NCI-H345 treated with DMSO at 0.1 percent for 48 hours (cell line): ENCODE measurements at regions not wholly inside any gene's neighbourhood (a gene's known extent, or its start where the extent isn't known, plus 50 kb on each side); places are given as distances from the start of the nearest gene placed in this dataset.

Experiments
- DNase-seq: peaks from one replicate; lab custom pipeline; 2025; ENCODE audit not compliant: unreplicated experiment; lab: John Stamatoyannopoulos, UW

DNA sequence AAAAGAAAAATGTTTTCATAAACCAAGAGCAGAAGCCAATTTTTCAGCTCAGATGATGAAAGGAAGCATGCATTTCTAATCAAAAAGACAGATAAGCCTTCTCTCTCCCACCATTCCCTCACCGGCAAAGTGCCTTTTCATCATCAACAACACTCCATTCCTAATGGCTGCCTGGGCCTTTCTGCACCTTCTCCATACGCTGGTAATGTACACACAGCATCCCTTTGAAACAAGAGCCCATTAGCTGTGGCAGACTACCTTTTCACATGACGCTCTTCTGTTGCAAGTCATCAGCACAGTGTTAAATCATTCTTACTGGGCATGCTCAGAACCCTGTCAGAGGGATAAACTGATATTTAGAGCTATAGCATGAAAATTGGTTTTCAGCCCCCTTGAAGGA, 408.9 kb downstream of the MEIS1 start:
- no peak for DNase-seq

DNA sequence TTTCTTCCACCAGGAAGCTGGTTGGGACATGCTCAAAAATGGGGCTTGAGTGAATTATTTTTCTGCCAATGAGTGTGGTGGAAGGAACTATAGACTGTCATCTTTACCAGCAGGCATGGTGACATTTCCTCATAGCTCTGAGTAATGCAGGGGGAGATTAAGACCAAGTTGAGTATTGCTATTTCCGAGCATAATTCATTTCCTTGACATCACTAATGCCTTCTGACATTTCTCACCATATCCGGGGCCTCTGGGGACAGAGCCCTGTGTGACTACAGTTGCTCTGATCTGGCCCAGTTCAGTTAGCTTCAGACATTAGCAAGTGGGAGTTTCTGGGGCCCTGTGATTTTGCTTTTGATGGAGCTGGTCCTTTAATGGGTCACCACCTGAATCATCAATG, 410.4 kb downstream of the MEIS1 start:
- DNase-seq = no peak

GRCh38 chr2:66846887-66847286, 412.0 kb downstream of the MEIS1 start:
- no peak for DNase-seq

DNA sequence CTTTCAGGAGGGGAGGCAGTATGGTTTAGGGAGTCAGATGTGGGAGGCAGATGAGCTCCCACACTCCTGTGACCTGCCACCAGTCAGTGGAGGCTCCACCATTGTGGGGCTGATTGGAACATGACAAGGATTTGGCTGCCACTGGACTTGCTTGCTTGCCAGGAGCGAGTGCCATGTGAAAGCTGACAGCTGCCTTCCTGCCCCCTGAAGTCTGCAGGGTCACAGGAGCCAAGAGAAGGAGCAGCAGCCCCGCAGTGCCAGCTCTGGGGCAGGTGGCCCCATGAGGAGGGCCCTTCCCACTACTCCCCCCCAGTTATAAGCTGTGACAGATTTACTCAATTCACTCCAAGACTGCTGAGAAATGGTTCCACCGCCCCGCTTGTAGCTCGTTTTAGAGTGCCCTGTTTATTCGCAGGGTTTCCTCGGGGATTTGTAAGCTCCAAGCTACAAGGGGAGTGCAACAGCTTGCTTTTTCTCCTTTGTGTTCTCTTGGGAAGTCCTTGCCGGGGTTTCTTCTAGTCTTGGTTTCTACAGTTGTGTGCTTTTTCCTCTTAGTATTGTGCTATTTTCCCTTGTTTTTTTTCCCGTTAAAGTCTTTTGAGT, 414.3 kb downstream of the MEIS1 start:
- DNase-seq = no peak

- no peak for DNase-seq
These were observed 415.5 kb downstream of the MEIS1 start for GRCh38 chr2:66850376-66850775.

DNA sequence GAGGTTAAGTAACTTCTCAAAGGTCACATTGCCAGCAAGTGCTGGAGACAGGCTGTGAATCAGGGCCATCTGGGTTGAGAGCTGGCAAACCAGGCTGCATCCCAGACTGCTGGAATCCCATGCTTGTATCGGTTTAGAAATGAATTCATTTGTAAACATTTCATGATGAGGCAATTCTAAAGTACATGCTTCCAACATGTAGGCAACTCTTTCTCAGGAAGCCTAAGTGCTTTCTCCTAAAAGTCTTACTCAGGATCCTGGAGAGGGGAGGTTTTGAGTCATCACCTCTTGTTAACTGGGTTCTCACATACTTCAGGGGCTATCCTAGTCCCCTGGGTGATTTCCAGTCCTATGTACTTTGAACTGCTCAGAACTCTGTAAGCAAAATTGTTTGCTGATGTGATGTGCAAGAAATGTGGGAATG, 416.5 kb downstream of the MEIS1 start:
- DNase-seq = no peak

DNA sequence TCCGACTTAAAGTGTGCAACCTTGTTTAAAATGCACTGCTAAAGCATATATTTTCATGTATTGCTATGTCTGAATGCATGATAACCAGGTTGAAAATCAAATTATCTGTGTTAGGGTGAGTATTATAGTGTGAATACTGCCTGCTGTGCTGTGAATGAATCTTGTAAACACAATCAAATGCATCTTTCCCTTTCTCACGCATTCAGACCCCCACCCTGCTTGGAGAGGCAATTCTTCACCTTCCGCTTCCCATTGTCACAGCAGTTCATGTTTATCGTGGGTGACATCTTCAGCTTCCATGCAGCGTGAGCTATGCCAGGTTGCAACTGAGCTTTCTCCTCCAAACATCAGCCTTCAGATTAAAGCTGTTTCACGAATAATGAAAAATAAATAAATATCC, 418.0 kb downstream of the MEIS1 start:
- peak; percentile 10 for DNase-seq

DNA sequence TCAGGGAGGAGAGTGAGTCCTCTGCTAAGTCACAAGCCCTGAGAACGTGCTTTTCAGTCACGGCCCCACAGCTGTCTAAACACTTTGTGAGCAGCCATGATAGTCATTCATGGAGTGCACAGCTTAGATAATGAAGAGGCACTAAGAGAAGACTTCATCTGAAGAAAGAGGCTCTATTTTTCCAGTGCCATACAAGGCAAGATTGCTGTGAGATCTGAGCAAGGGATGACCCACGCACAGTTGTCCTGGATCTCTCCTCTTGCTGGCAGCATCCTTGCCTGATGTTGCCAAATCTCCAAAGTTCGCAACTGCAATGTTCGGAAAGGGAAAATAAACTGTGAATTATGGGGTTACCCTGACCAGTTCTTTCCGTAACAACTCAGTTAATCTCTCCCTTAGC, 418.7 kb downstream of the MEIS1 start:
- no peak for DNase-seq

DNA sequence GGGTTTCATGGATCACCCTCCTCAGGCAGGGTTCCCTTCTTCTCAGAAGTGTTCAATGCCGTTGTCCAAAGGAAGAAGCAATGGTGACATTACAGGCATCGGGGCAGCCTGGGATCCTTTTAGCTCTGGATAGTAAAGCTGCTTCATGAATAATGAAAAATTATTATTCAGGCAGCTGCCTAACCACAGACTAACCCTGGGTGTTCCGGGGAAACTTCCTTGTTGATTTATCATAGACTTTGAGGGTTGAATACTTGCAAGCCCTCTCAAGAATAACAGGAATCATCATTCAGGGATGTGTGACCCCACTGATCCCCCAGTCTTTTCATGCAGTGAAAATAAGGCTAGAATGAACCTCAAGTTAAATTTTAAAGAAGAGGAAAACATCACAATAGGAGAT, 419.4 kb downstream of the MEIS1 start:
- DNase-seq = no peak

- no peak for DNase-seq
These were observed 428.1 kb downstream of the MEIS1 start for GRCh38 chr2:66862885-66863650.

GRCh38 chr2:66865161-66865560, 430.2 kb downstream of the MEIS1 start:
- DNase-seq = no peak

DNA sequence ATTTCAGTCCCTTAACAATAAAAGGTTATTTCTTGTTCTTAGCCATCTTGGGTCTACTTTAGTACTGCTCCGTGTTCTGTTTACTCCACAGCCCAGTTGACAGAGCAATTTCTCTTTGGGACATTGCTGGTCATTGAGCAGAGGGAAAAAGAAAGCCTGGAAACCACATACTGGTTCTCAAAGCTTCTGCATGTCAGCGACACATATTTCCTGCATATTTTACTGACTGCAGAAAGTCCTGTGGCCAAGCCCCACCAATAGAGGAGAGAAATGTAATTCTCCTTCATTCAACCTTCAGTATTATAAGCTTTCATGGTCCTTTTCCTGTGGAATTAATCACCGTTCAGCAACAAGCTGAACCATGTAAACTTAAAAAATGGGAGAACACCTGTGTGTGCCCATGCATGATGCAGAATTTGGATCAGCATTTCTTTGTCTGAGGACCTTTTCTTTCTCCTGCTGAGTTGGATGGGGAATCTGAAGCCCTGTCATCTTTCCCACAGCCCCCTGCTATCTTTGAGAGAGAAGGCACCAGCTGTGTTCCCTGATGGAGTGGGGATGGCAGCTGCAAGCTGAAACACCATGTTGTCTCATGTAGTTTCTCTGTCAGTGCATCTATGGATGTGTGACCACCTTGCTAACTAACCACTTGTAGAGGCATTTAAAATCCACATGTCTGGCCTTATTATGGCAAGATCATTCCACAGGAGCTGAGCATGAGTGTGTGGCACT, 431.6 kb downstream of the MEIS1 start:
- no peak for DNase-seq

DNA sequence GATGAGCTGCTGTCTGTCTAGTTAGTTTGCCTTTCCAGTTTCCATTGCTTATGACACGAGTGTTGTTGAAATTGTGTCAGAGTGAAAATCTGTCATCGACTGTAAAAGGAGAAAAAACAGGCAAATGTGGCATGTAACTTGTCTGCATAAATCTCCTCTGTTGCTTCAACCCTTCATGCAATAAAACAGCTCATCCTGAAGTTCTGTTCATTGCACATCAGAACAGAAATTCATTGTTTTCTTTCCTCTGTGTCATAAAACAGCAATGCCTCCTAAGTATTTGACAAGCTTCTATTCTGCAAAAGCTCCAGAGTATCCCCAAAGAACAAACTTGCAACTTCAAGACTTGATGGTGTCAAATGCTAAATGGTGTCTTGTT, 432.1 kb downstream of the MEIS1 start:
- DNase-seq = no peak

- no peak for DNase-seq
These were observed 434.2 kb downstream of the MEIS1 start for GRCh38 chr2:66869076-66869475.

GRCh38 chr2:66872081-66872985, 437.4 kb downstream of the MEIS1 start:
- DNase-seq = no peak

- DNase-seq = no peak
These were observed 438.2 kb downstream of the MEIS1 start for GRCh38 chr2:66872986-66873754.

GRCh38 chr2:66874411-66874810, 439.5 kb downstream of the MEIS1 start:
- DNase-seq = no peak

DNA sequence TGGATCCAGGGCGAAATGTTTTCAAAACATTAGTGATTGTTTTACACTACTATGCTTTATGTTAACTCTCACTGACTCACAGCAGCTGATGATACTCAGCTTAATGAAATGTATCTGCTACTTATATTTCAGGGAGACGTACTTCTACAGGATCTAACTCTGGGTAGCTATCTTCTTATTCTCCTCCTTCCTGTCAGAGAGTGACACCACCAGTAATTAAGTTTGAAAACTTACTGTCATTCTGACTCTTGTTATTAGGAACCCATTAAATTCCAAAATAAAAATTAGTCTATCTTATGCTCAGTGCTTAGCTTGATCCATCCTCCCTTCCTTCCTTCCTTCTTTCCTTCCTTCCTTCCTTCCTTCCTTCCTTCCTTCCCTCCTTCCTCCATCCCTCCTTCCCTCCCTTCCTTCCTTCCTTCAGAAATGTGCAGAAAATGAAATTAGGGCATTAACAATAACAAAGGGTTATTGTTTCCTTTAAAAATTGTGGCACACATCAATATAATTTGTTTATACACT, 441.1 kb downstream of the MEIS1 start:
- no peak for DNase-seq

GRCh38 chr2:66885775-66886383, 451.0 kb downstream of the MEIS1 start:
- DNase-seq = no peak

DNA sequence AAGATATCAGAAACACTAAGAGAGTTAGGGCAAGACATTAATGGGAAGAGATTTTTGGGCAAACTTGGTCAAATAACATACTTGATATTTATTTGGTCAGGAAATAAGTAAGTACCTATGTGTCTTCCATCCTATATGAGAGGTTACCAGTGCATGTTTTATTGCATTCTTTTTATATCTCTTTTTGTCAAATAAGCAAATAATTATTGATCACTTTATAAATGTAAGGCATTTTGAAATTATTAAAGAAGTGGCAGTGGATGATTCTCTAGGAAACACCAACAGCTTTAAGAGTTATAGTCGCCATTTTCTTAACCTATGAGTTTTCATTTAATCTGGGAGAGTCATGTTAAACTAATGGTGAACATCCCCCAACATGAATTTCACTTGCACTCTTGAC, 453.3 kb downstream of the MEIS1 start:
- DNase-seq = no peak
